Heart left ventricle (tissue), 16 donors: ENCODE measurements at regions not wholly inside any gene's neighbourhood (a gene's known extent, or its start where the extent isn't known, plus 50 kb on each side); places are given as distances from the start of the nearest gene placed in this dataset.

Experiments
- ATAC-seq, 4 donors: fragments of 200-7000 bp; cut with Tn5 transposase; one replicate each; pipeline ENCODE4 v1.9.1; 2020 to 2022; ENCODE audit warnings: moderate library complexity in 4 of 4, mild to moderate bottlenecking in 3 of 4, moderate number of reproducible peaks in 1 of 4
- DNase-seq, 5 donors: peaks; one replicate each; pipeline ENCODE4 v3.0.0-alpha.2; 2020
- H3K27ac ChIP-seq, 12 donors: fragments of 200-600 bp; sonication (generic) in 4 of 12; one replicate each; pipeline versions ENCODE4 v1.5.0 to v1.8.0; 2016 to 2022; ENCODE audit warnings: mild to moderate bottlenecking in 2 of 12
- H3K27me3 ChIP-seq, 9 donors: fragments of 200-600 bp; sonication (generic) in 2 of 9; one replicate each; pipeline versions ENCODE4 v1.5.1 to v1.8.0; 2016 to 2022; ENCODE audit warnings: mild to moderate bottlenecking in 3 of 9
- H3K36me3 ChIP-seq, 9 donors: fragments of 200-600 bp; sonication (generic) in 2 of 9; one replicate each; pipeline versions ENCODE4 v1.5.0 to v1.8.0; 2018 to 2022; ENCODE audit warnings: mild to moderate bottlenecking in 2 of 9
- H3K4me1 ChIP-seq, 12 donors: fragments of 200-600 bp; sonication (generic) in 4 of 12; one replicate each; pipeline versions ENCODE4 v1.5.0 to v1.8.0; 2016 to 2022; ENCODE audit warnings: mild to moderate bottlenecking in 3 of 12
- H3K4me3 ChIP-seq, 12 donors: fragments of 200-600 bp; sonication (generic) in 4 of 12; one replicate each; pipeline versions ENCODE4 v1.5.0 to v1.8.0; 2017 to 2022; ENCODE audit warnings: mild to moderate bottlenecking in 9 of 12, moderate library complexity in 4 of 12
- H3K9me3 ChIP-seq, 12 donors: fragments of 200-600 bp; sonication (generic) in 4 of 12; one replicate each; pipeline versions ENCODE4 v1.5.0 to v1.8.0; 2016 to 2022; ENCODE audit warnings: mild to moderate bottlenecking in 1 of 12
- CTCF ChIP-seq, 12 donors: fragments of 200-600 bp; sonication (generic) in 4 of 12; IDR thresholded peaks; one replicate each; pipeline versions ENCODE4 v1.5.0 to v1.8.0; 2018 to 2022; ENCODE audit warnings: antibody characterized with exemption in 12 of 12, mild to moderate bottlenecking in 5 of 12
- POLR2A ChIP-seq, 2 donors: fragments of 450-650 bp; IDR thresholded peaks; one replicate each; pipeline ENCODE4 v1.6.1; 2017; ENCODE audit warnings: antibody characterized with exemption in 2 of 2, mild to moderate bottlenecking in 2 of 2, moderate library complexity in 2 of 2
- WGBS, 4 donors: extraction: QIAGEN DNeasy Blood & Tissue Kit in 2 of 4; methylation state at CpG; one replicate each; pipeline versions ENCODE4 v1.1.5 to v1.1.7; 2013 to 2018; 5-methylcytosine and 5-hydroxymethylcytosine counted together
- intact Hi-C, 10 donors: fragments of 100-400 bp; cut with DNase I; formaldehyde crosslinking; loops; one replicate each; pipeline versions ENCODE4 v1.11.1 to v1.14.2; 2022
- donor health status: ischemic (EF 13 %, LVEDD 7.1; RV severe dilation, severe dysfunction).
- donor health status: healthy with polysubstance abuse.
- donor health status: DM: no; HTN: yes; CAD: no.
- donor health status: DM: no; HTN: no; CAD: no.
- donor health status: ischemic (EF 25% LVEDD 6.9; RV normal size, moderate dysfunction).
- donor health status: ischemic (EF 25% LVEDD 5.7; RV mildly dilated, moderate dysfunction).
- donor health status: healthy.
- donor health status: DM: yes; HTN: yes; CAD: no.
- donor health status: ischemic (EF 35%, LVEDD 5.7; RV mildly dilated, moderate dysfunction).
- donor health status: nonischemic (EF 11% LVEDD 7.7; RV severe dilation, severe dysfunction).
- donor health status: DM: yes; HTN: yes; CAD: no.
- donor health status: PGD.
- donor health status: ischemic (EF 29% LVEDD 5.4; RV normal size, mild dysfunction).
- donor health status: nonischemic (EF 23%, LVEDD 6.1; RV moderate dilation, normal function).

- no peak overlapping the region for H3K4me3 ChIP-seq
- ATAC-seq (peak; percentile 37 to 87 (median 72)), DNase-seq (no peak)
- H3K4me1 ChIP-seq, result peaks cover 0 to 13% (median 0%) of the 10 kb centered on the region in 12 donors
- peak overlapping the region in 11 of 12 donors; percentile 4 to 76 (median 40) for H3K27ac ChIP-seq
- 42 to 62% (median 58%) methylated on average over 3 of the region's 3 CpGs for WGBS, 4 donors
- no peaks in the 10 kb centered on the region for H3K36me3 ChIP-seq
- no peaks in the 10 kb centered on the region for H3K27me3 ChIP-seq
- TF ChIP-seq CTCF (IDR thresholded peaks at IDR 0.05) (no peak), POLR2A (IDR thresholded peaks at IDR 0.05) (no peak)
- intact Hi-C loops, result loop anchor here in 5 of 10 donors (10.0 kb wide), 1 partner anchor 438 kb away; no protein-coding TSS in a partner anchor
- no peaks in the 10 kb centered on the region for H3K9me3 ChIP-seq
Measured at GRCh38 chr6:145023116-145023726, 712.1 kb downstream of the EPM2A start.

- Histone ChIP-seq H3K4me3 (no peak overlapping the region), H3K9me3 (no peaks in the 10 kb centered on the region), H3K36me3 (no peaks in the 10 kb centered on the region), H3K27ac (no peak overlapping the region), H3K4me1 (peaks cover 0 to 13% (median 0%) of the 10 kb centered on the region in 12 donors), H3K27me3 (no peaks in the 10 kb centered on the region)
- DNase-seq (no peak), ATAC-seq (no peak)
- intact Hi-C loops, result loop anchor here in 7 of 10 donors (5.0 to 10.0 kb wide), 3 partner anchors 438 to 443 kb away; no protein-coding TSS in a partner anchor
- WGBS, 4 donors, result 41 to 48% (median 46%) methylated on average over 2 of the region's 2 CpGs
- TF ChIP-seq POLR2A (IDR thresholded peaks at IDR 0.05), result no peak
- TF ChIP-seq CTCF (IDR thresholded peaks at IDR 0.05), result no peak
Measured at GRCh38 chr6:145025488-145025887, 709.8 kb downstream of the EPM2A start.

GRCh38 chr6:145026267-145026679, 709.0 kb downstream of the EPM2A start:
- Histone ChIP-seq H3K27me3 (no peaks in the 10 kb centered on the region), H3K4me1 (peaks cover 0 to 13% (median 0%) of the 10 kb centered on the region in 12 donors), H3K36me3 (no peaks in the 10 kb centered on the region), H3K4me3 (no peak overlapping the region), H3K9me3 (no peaks in the 10 kb centered on the region), H3K27ac (no peak overlapping the region)
- DNase-seq (no peak), ATAC-seq (no peak)
- intact Hi-C loops, result loop anchor here in 7 of 10 donors (5.0 to 10.0 kb wide), 3 partner anchors 439 to 444 kb away; no protein-coding TSS in a partner anchor
- WGBS, 4 donors, result 84 to 98% (median 91%) methylated on average over 2 of the region's 2 CpGs
- TF ChIP-seq CTCF (IDR thresholded peaks at IDR 0.05) (no peak), POLR2A (IDR thresholded peaks at IDR 0.05) (no peak)

DNA sequence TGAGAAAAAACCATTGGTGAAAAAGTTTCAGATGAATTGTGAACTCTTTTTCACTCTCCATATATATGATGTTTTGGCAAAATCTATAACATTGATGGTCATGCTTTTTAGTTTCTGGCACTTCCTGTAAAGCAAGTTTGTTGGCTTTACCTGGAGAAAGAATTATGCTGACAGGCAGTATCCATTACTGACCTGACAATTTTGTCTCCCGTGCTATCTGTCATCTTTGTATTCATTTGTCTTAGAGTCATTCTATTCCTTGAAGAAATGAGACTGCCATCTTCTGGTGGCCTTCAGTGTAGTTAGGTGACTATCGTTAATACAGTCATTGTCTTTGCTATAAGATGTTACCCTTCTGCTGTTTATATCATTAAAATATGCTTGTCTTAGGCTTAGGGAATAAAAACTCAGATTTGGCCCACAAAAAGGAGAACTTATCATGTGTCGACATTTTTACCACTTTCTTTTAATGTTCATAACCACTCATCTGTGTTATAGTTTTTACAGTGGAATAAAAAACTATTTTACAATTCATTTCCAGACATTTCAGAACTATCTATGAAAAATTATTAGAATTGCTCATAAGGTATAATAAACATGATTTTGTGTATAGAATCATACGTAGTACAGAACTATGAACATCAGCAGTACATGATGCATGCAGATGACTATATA, 707.0 kb downstream of the EPM2A start:
- Histone ChIP-seq H3K9me3 (no peaks in the 10 kb centered on the region), H3K27ac (no peak overlapping the region), H3K4me3 (no peak overlapping the region), H3K27me3 (no peaks in the 10 kb centered on the region), H3K4me1 (peaks cover 0 to 6% (median 0%) of the 10 kb centered on the region in 12 donors), H3K36me3 (no peaks in the 10 kb centered on the region)
- ATAC-seq (peak in 1 of 4 donors; percentile 67), DNase-seq (no peak)
- intact Hi-C loops, result loop anchor here in 7 of 10 donors (5.0 to 10.0 kb wide), 3 partner anchors 441 to 446 kb away; no protein-coding TSS in a partner anchor
- WGBS, 4 donors, result 40 to 48% (median 42%) methylated on average over 4 of the region's 4 CpGs
- TF ChIP-seq POLR2A (IDR thresholded peaks at IDR 0.05) (no peak), CTCF (IDR thresholded peaks at IDR 0.05) (peak in 11 of 12 donors; percentile 14 to 60 (median 43))
